WI38 (cell line): ENCODE measurements at regions not wholly inside any gene's neighbourhood (a gene's known extent, or its start where the extent isn't known, plus 50 kb on each side); places are given as distances from the start of the nearest gene placed in this dataset.

ENCODE experiments used
- H3K4me3 ChIP-seq: 2 replicates; pipeline ENCODE4 v1.5.1; 2011; ENCODE audit warnings: low read depth, mild to moderate bottlenecking, control low read depth, low read length
- TF ChIP-seq, protein P1 (sequence below): IDR thresholded peaks from 2 replicates; pipeline ENCODE4 v1.5.1; 2012; ENCODE audit warnings: low read depth, mild to moderate bottlenecking, control low read depth, low read length

DNA sequence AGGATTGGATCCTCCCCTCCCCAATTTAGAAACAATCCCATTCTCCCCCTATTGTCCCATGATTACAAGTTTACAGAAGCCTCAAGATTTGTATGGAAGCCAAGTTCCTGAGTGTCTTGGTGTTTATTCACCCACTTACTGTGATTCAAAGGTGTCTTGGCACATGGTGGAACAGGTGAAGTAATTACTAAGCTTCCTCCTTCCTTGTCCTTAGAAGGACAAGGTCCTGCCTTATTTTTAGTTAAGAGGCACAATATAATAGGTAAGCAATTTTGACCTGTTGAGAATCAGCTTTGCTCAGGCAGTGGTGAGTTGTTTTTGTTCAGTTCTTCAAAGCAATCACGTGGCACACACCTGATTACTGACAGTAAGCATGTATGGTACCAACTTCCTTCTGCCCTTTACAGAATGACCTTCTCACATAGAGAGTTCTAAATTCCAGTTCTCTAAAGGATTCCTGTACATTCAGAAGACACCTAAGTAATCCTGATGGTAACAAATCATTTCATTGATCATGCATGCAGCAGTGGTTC, 60.7 kb upstream of the SLC13A1 start:
- TF ChIP-seq, protein P1, sequence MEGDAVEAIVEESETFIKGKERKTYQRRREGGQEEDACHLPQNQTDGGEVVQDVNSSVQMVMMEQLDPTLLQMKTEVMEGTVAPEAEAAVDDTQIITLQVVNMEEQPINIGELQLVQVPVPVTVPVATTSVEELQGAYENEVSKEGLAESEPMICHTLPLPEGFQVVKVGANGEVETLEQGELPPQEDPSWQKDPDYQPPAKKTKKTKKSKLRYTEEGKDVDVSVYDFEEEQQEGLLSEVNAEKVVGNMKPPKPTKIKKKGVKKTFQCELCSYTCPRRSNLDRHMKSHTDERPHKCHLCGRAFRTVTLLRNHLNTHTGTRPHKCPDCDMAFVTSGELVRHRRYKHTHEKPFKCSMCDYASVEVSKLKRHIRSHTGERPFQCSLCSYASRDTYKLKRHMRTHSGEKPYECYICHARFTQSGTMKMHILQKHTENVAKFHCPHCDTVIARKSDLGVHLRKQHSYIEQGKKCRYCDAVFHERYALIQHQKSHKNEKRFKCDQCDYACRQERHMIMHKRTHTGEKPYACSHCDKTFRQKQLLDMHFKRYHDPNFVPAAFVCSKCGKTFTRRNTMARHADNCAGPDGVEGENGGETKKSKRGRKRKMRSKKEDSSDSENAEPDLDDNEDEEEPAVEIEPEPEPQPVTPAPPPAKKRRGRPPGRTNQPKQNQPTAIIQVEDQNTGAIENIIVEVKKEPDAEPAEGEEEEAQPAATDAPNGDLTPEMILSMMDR: no peak
- no peak overlapping the region for H3K4me3 ChIP-seq

DNA sequence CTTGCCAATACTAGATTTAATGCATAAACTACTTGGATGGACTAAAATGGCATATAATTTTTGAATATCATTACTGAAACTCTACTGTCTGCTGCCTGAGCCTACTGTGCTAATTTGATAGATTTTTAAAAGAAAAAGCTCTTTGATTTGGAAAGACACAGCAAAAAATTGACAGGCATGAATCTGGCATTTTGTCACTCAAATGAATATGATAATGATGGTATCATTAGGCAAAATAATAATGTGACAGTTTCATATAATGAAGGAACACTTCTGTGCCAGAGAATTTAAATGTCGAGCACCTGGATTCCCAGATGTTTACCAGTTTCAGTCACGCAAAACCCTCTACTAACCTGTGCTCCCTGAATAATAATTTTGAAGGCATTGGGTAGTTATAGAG, 60.0 kb upstream of the SLC13A1 start:
- no peak overlapping the region for H3K4me3 ChIP-seq
- TF ChIP-seq, protein P1: no peak
